Pons (tissue), 1 donor: ENCODE measurements at regions not wholly inside any gene's neighbourhood (a gene's known extent, or its start where the extent isn't known, plus 50 kb on each side); places are given as distances from the start of the nearest gene placed in this dataset.

ENCODE experiments used
- DNase-seq: peaks from one replicate; pipeline ENCODE4 v3.0.0-alpha.2; 2016; ENCODE audit warnings: low spot score

- no peak for DNase-seq
Observed at GRCh38 chr6:152905551-152906299, 77.1 kb downstream of the FBXO5 start.

- DNase-seq = no peak
Observed at GRCh38 chr6:152909241-152909640, 73.6 kb downstream of the FBXO5 start.

DNA sequence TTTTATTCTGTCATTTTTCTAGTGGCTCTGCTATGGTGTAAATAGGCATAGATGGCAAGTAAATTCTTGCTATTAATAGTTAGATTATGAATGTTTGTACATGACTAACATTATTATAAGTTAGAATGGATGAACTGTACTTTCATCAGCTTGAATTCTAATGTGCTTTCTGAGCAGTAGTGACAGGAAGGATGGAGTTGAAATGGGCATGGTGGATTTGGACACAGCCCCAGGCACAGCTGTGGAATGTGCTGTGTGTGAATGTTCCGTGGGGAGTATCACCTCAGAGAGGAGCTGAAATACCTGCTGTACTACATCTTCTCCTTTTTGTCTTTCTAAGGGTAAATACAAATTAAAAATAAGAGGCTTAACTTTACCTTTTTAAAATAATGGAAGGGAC is 66.8 kb downstream of the FBXO5 start:
- no peak for DNase-seq

GRCh38 chr6:152918991-152919390 is 63.9 kb downstream of the FBXO5 start:
- no peak for DNase-seq

DNA sequence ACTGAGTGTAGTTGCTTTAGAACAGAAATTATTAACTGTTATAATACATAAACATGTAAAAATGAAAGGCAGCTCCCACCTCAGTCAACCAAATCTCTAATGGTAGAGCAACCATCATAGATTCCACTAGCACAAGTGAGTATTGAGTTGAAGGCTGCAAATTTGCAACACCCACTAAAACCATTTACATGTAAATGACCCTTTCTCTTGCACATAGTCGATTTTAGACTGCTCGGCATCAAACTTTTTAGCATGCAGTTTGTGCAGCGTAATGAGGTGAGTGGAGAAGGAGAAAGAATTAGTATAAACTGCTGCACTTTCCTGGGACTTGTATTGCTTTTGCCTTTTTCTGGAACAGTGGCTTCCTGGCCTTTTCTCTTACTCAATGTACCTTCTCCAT is 62.8 kb downstream of the FBXO5 start:
- no peak for DNase-seq
